ENCODE measurements at regions not wholly inside any gene's neighbourhood (a gene's known extent, or its start where the extent isn't known, plus 50 kb on each side); places are given as distances from the start of the nearest gene placed in this dataset.
A peak's percentile ranks its signal among the peaks of the same experiment; 100 is the strongest.
"Not testable (repeated sequence)": the region's sequence is repeated elsewhere in the genome, so short reads cannot be mapped to it uniquely, and the experiment has no call there.

- DNase-seq (ENCODE audit: low spot score), result peak; percentile 5
Observed at GRCh38 chr5:130836729-130837649, 328.1 kb downstream of the HINT1 start.

GRCh38 chr5:130817598-130818384 is 347.3 kb downstream of the HINT1 start:
- not testable (repeated sequence) for DNase-seq (ENCODE audit: low spot score)

GRCh38 chr5:130815246-130815645 is 349.8 kb downstream of the HINT1 start:
- no peak for DNase-seq (ENCODE audit: low spot score)

- DNase-seq (ENCODE audit: low spot score), result no peak
Observed at GRCh38 chr5:130808691-130809090, 356.4 kb downstream of the HINT1 start.

- no peak for DNase-seq (ENCODE audit: low spot score)
Observed at GRCh38 chr5:130805648-130806047, 359.4 kb downstream of the HINT1 start.

GRCh38 chr5:130805036-130805435 is 360.0 kb downstream of the HINT1 start:
- DNase-seq (ENCODE audit: low spot score), result no peak

GRCh38 chr5:130801963-130802362 is 363.1 kb downstream of the HINT1 start:
- DNase-seq (ENCODE audit: low spot score), result no peak

- DNase-seq (ENCODE audit: low spot score), result no peak
Observed at GRCh38 chr5:130799015-130799414, 366.0 kb downstream of the HINT1 start.

- DNase-seq (ENCODE audit: low spot score), result no peak
Observed at GRCh38 chr5:130797303-130797702, 367.8 kb downstream of the HINT1 start.

GRCh38 chr5:130796902-130797301 is 368.2 kb downstream of the HINT1 start:
- no peak for DNase-seq (ENCODE audit: low spot score)

GRCh38 chr5:130796032-130796431 is 369.0 kb downstream of the HINT1 start:
- no peak for DNase-seq (ENCODE audit: low spot score)

GRCh38 chr5:130795037-130795436 is 370.0 kb downstream of the HINT1 start:
- DNase-seq (ENCODE audit: low spot score), result no peak

GRCh38 chr5:130777794-130778193 is 387.3 kb downstream of the HINT1 start:
- DNase-seq (ENCODE audit: low spot score), result no peak

- DNase-seq (ENCODE audit: low spot score), result no peak
Observed at GRCh38 chr5:130773813-130774212, 391.2 kb downstream of the HINT1 start.

GRCh38 chr5:130762031-130762430 is 403.0 kb downstream of the HINT1 start:
- peak; percentile 9 for DNase-seq (ENCODE audit: low spot score)

- no peak for DNase-seq (ENCODE audit: low spot score)
Observed at GRCh38 chr5:130759061-130759460, 406.0 kb downstream of the HINT1 start.

- no peak for DNase-seq (ENCODE audit: low spot score)
Observed at GRCh38 chr5:130747556-130747955, 417.5 kb downstream of the HINT1 start.

GRCh38 chr5:130746641-130747040 is 418.4 kb downstream of the HINT1 start:
- DNase-seq (ENCODE audit: low spot score), result not testable (repeated sequence)

- no peak for DNase-seq (ENCODE audit: low spot score)
Observed at GRCh38 chr5:130743092-130743491, 422.0 kb downstream of the HINT1 start.

GRCh38 chr5:130740047-130740569 is 424.9 kb downstream of the HINT1 start:
- DNase-seq (ENCODE audit: low spot score), result no peak

- no peak for DNase-seq (ENCODE audit: low spot score)
Observed at GRCh38 chr5:130731839-130732238, 433.2 kb downstream of the HINT1 start.

- no peak for DNase-seq (ENCODE audit: low spot score)
Observed at GRCh38 chr5:130729541-130729940, 435.5 kb downstream of the HINT1 start.

GRCh38 chr5:130727830-130728229 is 437.2 kb downstream of the HINT1 start:
- no peak for DNase-seq (ENCODE audit: low spot score)
